ENCODE measurements at regions not wholly inside any gene's neighbourhood (a gene's known extent, or its start where the extent isn't known, plus 50 kb on each side); places are given as distances from the start of the nearest gene placed in this dataset.

- TF ChIP-seq CTCF (IDR thresholded peaks at IDR 0.05): no peak
- TF ChIP-seq ZFX (IDR thresholded peaks at IDR 0.05; ENCODE audit: borderline replicate concordance): no peak
Measured at GRCh38 chr9:108277216-108277615, 578.6 kb downstream of the ACTL7B start.

All from 22Rv1 (cell line).